KMS-11 (cell line): ENCODE measurements at regions not wholly inside any gene's neighbourhood (a gene's known extent, or its start where the extent isn't known, plus 50 kb on each side); places are given as distances from the start of the nearest gene placed in this dataset.

Experiments
- H2AFZ ChIP-seq: fragments of 200-600 bp; sonication (generic); 2 replicates; pipeline ENCODE4 v1.6.1; 2016; ENCODE audit warnings: antibody characterized with exemption, mixed run types, low read depth
- H3K27ac ChIP-seq: fragments of 200-600 bp; sonication (generic); 2 replicates; pipeline ENCODE4 v1.6.1; 2016; ENCODE audit warnings: mild to moderate bottlenecking, mixed run types
- H3K27me3 ChIP-seq: fragments of 200-600 bp; sonication (generic); 2 replicates; pipeline ENCODE4 v1.6.1; 2017; ENCODE audit warnings: mild to moderate bottlenecking, low read depth, mixed run types, moderate library complexity; ENCODE audit not compliant: insufficient read depth
- H3K36me3 ChIP-seq: fragments of 200-600 bp; sonication (generic); 2 replicates; pipeline ENCODE4 v1.6.1; 2017; ENCODE audit warnings: mild to moderate bottlenecking, mixed run types; ENCODE audit not compliant: insufficient read depth
- H3K4me1 ChIP-seq: fragments of 200-600 bp; sonication (generic); 2 replicates; pipeline ENCODE4 v1.6.1; 2016; ENCODE audit warnings: mild to moderate bottlenecking, low read depth, mixed run types; ENCODE audit not compliant: poor library complexity, severe bottlenecking
- H3K4me2 ChIP-seq: fragments of 200-600 bp; sonication (generic); 2 replicates; pipeline ENCODE4 v1.7.0; 2016; ENCODE audit warnings: mild to moderate bottlenecking, mixed run types
- H3K4me3 ChIP-seq: fragments of 200-600 bp; sonication (generic); IDR thresholded peaks from 2 replicates; pipeline ENCODE4 v1.6.1; 2017; ENCODE audit warnings: low read depth, low read length, mixed read lengths; ENCODE audit not compliant: insufficient read depth
- H3K79me2 ChIP-seq: fragments of 200-600 bp; sonication (generic); 2 replicates; pipeline ENCODE4 v1.6.1; 2016; ENCODE audit warnings: low read depth, mixed run types; ENCODE audit not compliant: insufficient read depth
- H3K9ac ChIP-seq: fragments of 200-600 bp; sonication (generic); 2 replicates; pipeline ENCODE4 v1.6.1; 2016; ENCODE audit warnings: mild to moderate bottlenecking, mixed run types
- H4K20me1 ChIP-seq: fragments of 200-600 bp; sonication (generic); 2 replicates; pipeline ENCODE4 v1.6.1; 2016; ENCODE audit warnings: mild to moderate bottlenecking, mixed run types; ENCODE audit not compliant: insufficient read depth
- TF ChIP-seq, protein P1 (sequence below): fragments of 200-600 bp; sonication (generic); conservative IDR thresholded peaks from 2 replicates; pipeline ENCODE4 v1.6.1; 2017; ENCODE audit warnings: low read depth, mild to moderate bottlenecking, antibody characterized with exemption, low read length, moderate library complexity, mixed read lengths

DNA sequence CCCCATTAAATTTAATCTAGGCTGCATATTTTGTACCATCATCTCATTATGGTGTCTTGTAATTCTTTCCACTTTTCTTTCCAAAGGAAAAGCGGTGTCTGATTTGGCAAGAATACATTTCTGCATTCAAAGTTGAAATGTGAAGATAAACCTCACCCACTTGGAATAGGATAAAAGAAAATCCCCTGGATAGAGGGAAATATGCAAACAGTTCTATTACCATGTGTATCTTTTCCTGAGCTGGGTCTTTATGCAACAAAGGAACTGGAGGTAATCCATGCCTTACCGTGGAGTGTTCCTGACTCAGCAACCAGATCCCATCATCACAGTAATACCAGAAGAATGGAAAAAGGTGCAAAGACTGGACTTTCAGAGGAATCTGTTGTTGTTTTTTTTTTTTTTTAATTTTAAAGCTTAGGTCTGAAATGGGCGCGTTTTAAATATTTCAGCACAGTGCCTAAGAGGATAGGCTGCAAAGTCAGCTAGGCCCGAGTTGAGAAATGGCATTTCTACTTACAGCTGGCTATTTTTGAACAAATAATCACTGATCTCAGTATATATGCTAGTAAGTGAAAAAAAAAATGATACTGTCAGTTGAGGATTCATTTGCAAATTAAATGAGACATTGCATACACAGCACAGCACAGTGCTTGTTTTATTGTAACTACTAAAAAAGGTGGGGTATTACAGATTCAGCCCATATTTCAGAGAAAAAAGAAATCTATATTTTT is 55.5 kb upstream of the ADAMTS9 start:
- TF ChIP-seq, protein P1, sequence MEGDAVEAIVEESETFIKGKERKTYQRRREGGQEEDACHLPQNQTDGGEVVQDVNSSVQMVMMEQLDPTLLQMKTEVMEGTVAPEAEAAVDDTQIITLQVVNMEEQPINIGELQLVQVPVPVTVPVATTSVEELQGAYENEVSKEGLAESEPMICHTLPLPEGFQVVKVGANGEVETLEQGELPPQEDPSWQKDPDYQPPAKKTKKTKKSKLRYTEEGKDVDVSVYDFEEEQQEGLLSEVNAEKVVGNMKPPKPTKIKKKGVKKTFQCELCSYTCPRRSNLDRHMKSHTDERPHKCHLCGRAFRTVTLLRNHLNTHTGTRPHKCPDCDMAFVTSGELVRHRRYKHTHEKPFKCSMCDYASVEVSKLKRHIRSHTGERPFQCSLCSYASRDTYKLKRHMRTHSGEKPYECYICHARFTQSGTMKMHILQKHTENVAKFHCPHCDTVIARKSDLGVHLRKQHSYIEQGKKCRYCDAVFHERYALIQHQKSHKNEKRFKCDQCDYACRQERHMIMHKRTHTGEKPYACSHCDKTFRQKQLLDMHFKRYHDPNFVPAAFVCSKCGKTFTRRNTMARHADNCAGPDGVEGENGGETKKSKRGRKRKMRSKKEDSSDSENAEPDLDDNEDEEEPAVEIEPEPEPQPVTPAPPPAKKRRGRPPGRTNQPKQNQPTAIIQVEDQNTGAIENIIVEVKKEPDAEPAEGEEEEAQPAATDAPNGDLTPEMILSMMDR: no peak
- no peak overlapping the region for H3K27ac ChIP-seq
- H3K4me1 ChIP-seq: no peaks in the 10 kb centered on the region
- H3K79me2 ChIP-seq: no peaks in the 10 kb centered on the region
- H3K36me3 ChIP-seq: no peaks in the 10 kb centered on the region
- H3K27me3 ChIP-seq: no peaks in the 10 kb centered on the region
- H4K20me1 ChIP-seq: no peaks in the 10 kb centered on the region
- no peak overlapping the region for H3K9ac ChIP-seq
- no peak overlapping the region for H3K4me3 ChIP-seq
- no peak overlapping the region for H2AFZ ChIP-seq
- no peak overlapping the region for H3K4me2 ChIP-seq

DNA sequence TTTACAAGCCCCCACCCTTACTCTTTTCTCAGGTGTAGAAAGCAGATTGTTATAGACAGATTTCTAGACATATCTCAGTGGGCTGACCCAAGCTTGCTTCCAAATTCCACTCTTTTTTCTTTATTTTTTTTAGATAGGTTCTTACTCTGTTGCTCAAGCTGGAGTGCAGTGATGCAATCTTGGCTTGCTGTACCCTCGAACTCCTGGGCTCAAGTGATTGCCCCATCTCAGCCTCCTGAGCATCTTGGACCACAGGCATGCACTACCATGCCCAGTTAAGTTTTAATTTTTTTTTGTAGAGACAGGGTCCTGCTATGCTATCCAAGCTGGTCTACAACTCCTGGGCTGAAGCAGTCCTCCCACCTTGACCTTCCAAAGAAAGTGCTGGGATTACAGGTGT is 53.5 kb upstream of the ADAMTS9 start:
- TF ChIP-seq, protein P1: no peak
- H4K20me1 ChIP-seq: no peaks in the 10 kb centered on the region

DNA sequence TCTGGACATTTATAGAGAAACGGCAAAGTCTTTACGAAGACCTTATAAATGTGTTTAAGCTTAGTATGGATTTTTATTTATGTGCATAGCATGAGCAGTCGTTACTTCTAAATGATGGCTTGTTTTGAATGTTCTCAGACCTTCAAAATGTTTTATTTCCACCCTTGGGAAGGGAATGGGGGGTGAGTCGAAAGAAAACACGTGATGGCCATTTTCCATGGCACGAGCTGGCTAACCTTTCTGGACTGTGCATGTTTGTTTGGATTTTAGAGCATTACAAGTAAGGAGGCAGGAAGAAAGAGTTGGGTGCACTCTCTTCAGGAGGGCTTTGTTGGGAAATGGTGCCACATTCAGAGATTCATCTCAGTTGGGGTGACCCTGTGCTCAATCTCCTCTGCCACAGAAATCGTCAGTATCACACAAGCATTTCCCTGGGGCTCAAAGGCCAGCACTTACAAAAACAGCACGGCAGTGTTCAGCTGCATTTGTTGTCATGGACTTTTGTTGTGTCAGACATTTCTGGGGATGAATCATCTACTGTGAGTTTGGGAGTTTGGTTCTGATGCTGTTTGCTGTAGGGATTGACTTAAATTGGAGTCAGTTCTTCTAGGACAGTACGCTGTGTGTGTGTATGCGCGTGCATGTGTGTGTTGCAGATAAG is 52.3 kb upstream of the ADAMTS9 start:
- H4K20me1 ChIP-seq: no peaks in the 10 kb centered on the region
- H3K4me3 ChIP-seq: no peak overlapping the region
- H3K4me2 ChIP-seq: no peak overlapping the region
- no peak overlapping the region for H2AFZ ChIP-seq
- TF ChIP-seq, protein P1: no peak
- H3K4me1 ChIP-seq: no peaks in the 10 kb centered on the region
- no peaks in the 10 kb centered on the region for H3K79me2 ChIP-seq
- no peak overlapping the region for H3K27ac ChIP-seq
- no peaks in the 10 kb centered on the region for H3K36me3 ChIP-seq
- no peak overlapping the region for H3K9ac ChIP-seq
- no peaks in the 10 kb centered on the region for H3K27me3 ChIP-seq

More for the DNA sequence above, 53.5 kb upstream of the ADAMTS9 start:
- Histone ChIP-seq H3K4me3 (no peak overlapping the region), H3K9ac (no peak overlapping the region), H3K79me2 (no peaks in the 10 kb centered on the region), H3K36me3 (no peaks in the 10 kb centered on the region), H3K27me3 (no peaks in the 10 kb centered on the region), H3K27ac (no peak overlapping the region), H2AFZ (no peak overlapping the region), H3K4me2 (no peak overlapping the region), H3K4me1 (no peaks in the 10 kb centered on the region)
